H9 (cell line): ENCODE measurements at regions not wholly inside any gene's neighbourhood (a gene's known extent, or its start where the extent isn't known, plus 50 kb on each side); places are given as distances from the start of the nearest gene placed in this dataset.

Source experiments
- DNase-seq: peaks from one replicate; pipeline ENCODE4 v3.0.0-alpha.2; 2017
- H2AFZ ChIP-seq: one replicate; pipeline ENCODE4 v1.6.1; 2013; ENCODE audit warnings: mild to moderate bottlenecking, low read length, control low read depth, moderate library complexity
- H2AK5ac ChIP-seq: 2 replicates; pipeline ENCODE4 v1.6.1; 2013; ENCODE audit warnings: low read length, control low read depth, mixed read lengths; ENCODE audit not compliant: insufficient read length
- H2BK120ac ChIP-seq: one replicate; pipeline ENCODE4 v1.6.1; 2013; ENCODE audit warnings: low read depth, mild to moderate bottlenecking, low read length, control low read depth, inconsistent platforms; ENCODE audit not compliant: poor library complexity, severe bottlenecking
- H2BK12ac ChIP-seq: 2 replicates; pipeline ENCODE4 v1.6.1; 2013; ENCODE audit warnings: low read length, control low read depth, mixed read lengths, low read depth; ENCODE audit not compliant: insufficient read length
- H2BK15ac ChIP-seq: 2 replicates; pipeline ENCODE4 v1.6.1; 2013; ENCODE audit warnings: low read depth, low read length, control low read depth
- H2BK20ac ChIP-seq: one replicate; pipeline ENCODE4 v1.6.1; 2013; ENCODE audit warnings: low read depth, mild to moderate bottlenecking, low read length, control low read depth, inconsistent platforms; ENCODE audit not compliant: poor library complexity, severe bottlenecking
- H2BK5ac ChIP-seq: 2 replicates; pipeline ENCODE4 v1.6.1; 2013; ENCODE audit warnings: low read length, control low read depth, mixed read lengths; ENCODE audit not compliant: insufficient read length
- H3K14ac ChIP-seq: 2 replicates; pipeline ENCODE4 v1.6.1; 2013; ENCODE audit warnings: low read length, control low read depth; ENCODE audit not compliant: insufficient read depth
- H3K18ac ChIP-seq: 2 replicates; pipeline ENCODE4 v1.6.1; 2013; ENCODE audit warnings: low read depth, mild to moderate bottlenecking, mixed read lengths, low read length, control low read depth; ENCODE audit not compliant: insufficient read length
- H3K23ac ChIP-seq: 2 replicates; pipeline ENCODE4 v1.6.1; 2013; ENCODE audit warnings: low read length, control low read depth, mixed read lengths, low read depth; ENCODE audit not compliant: insufficient read length
- H3K23me2 ChIP-seq: 2 replicates; pipeline ENCODE4 v1.6.1; 2013; ENCODE audit warnings: low read depth, mild to moderate bottlenecking, mixed read lengths, low read length, control low read depth; ENCODE audit not compliant: insufficient read length, poor library complexity, severe bottlenecking
- H3K27ac ChIP-seq: 2 replicates; pipeline ENCODE4 v1.5.1; 2013; ENCODE audit warnings: low read length, control low read depth, mixed read lengths, low read depth; ENCODE audit not compliant: insufficient read length
- H3K27me3 ChIP-seq: 2 replicates; pipeline ENCODE4 v1.6.1; 2013; ENCODE audit warnings: low read length, control low read depth, inconsistent platforms; ENCODE audit not compliant: insufficient read depth
- H3K4ac ChIP-seq: 2 replicates; pipeline ENCODE4 v1.6.1; 2013; ENCODE audit warnings: low read depth, mild to moderate bottlenecking, control low read depth, inconsistent platforms, low read length, moderate library complexity
- H3K4me1 ChIP-seq: 2 replicates; pipeline ENCODE4 v1.6.1; 2013; ENCODE audit warnings: low read length, control low read depth, inconsistent platforms; ENCODE audit not compliant: insufficient read depth
- H3K4me2 ChIP-seq: 2 replicates; pipeline ENCODE4 v1.6.1; 2013; ENCODE audit warnings: low read length, control low read depth, mixed read lengths; ENCODE audit not compliant: insufficient read length, insufficient read depth
- H3K56ac ChIP-seq: 2 replicates; pipeline ENCODE4 v1.6.1; 2013; ENCODE audit warnings: low read depth, mild to moderate bottlenecking, mixed read lengths, low read length, control low read depth; ENCODE audit not compliant: insufficient read length
- H3K79me1 ChIP-seq: 2 replicates; pipeline ENCODE4 v1.6.1; 2013; ENCODE audit warnings: low read depth, mild to moderate bottlenecking, moderate library complexity, low read length, control low read depth, inconsistent platforms; ENCODE audit not compliant: insufficient read depth, poor library complexity, severe bottlenecking
- H3K79me2 ChIP-seq: 2 replicates; pipeline ENCODE4 v1.6.1; 2013; ENCODE audit warnings: low read length, control low read depth, inconsistent platforms; ENCODE audit not compliant: insufficient read depth
- H3K9ac ChIP-seq: 2 replicates; pipeline ENCODE4 v1.6.1; 2013; ENCODE audit warnings: low read length, control low read depth, mixed read lengths; ENCODE audit not compliant: insufficient read length; ENCODE audit errors: extremely low read depth
- H3K9me3 ChIP-seq: one replicate; pipeline ENCODE4 v1.6.1; 2013; ENCODE audit warnings: low read depth, low read length, inconsistent platforms; ENCODE audit not compliant: control insufficient read depth
- H3T11ph ChIP-seq: one replicate; pipeline ENCODE4 v1.6.1; 2013; ENCODE audit warnings: mild to moderate bottlenecking, low read length, control low read depth, inconsistent platforms
- H4K20me1 ChIP-seq: one replicate; pipeline ENCODE4 v1.6.1; 2013; ENCODE audit not compliant: control insufficient read depth, insufficient read length, insufficient read depth
- H4K5ac ChIP-seq: 2 replicates; pipeline ENCODE4 v1.6.1; 2013; ENCODE audit warnings: low read depth, mild to moderate bottlenecking, mixed read lengths, low read length, control low read depth; ENCODE audit not compliant: insufficient read length
- H4K8ac ChIP-seq: replicated peaks from 2 replicates; pipeline ENCODE4 v1.6.1; 2013; ENCODE audit warnings: low read length, control low read depth, mixed read lengths, low read depth; ENCODE audit not compliant: insufficient read length
- H4K91ac ChIP-seq: 2 replicates; pipeline ENCODE4 v1.6.1; 2013; ENCODE audit warnings: low read depth, mild to moderate bottlenecking, moderate library complexity, mixed read lengths, low read length, control low read depth; ENCODE audit not compliant: insufficient read length
- H3K27ac Mint-ChIP-seq, 3 experiments: 2 replicates in 2 of 3; 3 replicates in 1 of 3; pipeline ENCODE4 v1.8.0; 2020 to 2021; ENCODE audit warnings: mixed read lengths in 3 of 3, mild to moderate bottlenecking in 1 of 3, moderate library complexity in 1 of 3
- H3K27me3 Mint-ChIP-seq: 2 replicates; pipeline ENCODE4 v1.8.0; 2021; ENCODE audit warnings: low read depth, mild to moderate bottlenecking, moderate library complexity, mixed read lengths
- H3K36me3 Mint-ChIP-seq, 3 experiments: 2 replicates in 2 of 3; 3 replicates in 1 of 3; pipeline ENCODE4 v1.8.0; 2020 to 2021; ENCODE audit warnings: low read depth in 3 of 3, mixed read lengths in 3 of 3; ENCODE audit not compliant: insufficient read depth in 1 of 3
- H3K4me1 Mint-ChIP-seq, 2 experiments: 2 replicates each; pipeline ENCODE4 v1.8.0; 2020; ENCODE audit warnings: mixed read lengths in 2 of 2
- H3K4me3 Mint-ChIP-seq, 2 experiments: 2 replicates in 1 of 2; 3 replicates in 1 of 2; pipeline ENCODE4 v1.8.0; 2020 to 2021; ENCODE audit warnings: mild to moderate bottlenecking in 2 of 2, mixed read lengths in 2 of 2, moderate library complexity in 1 of 2
- H3K9me3 Mint-ChIP-seq, 2 experiments: 2 replicates in 1 of 2; 3 replicates in 1 of 2; pipeline ENCODE4 v1.8.0; 2020; ENCODE audit warnings: mild to moderate bottlenecking in 2 of 2, mixed read lengths in 2 of 2, moderate library complexity in 1 of 2
- CTCF ChIP-seq: fragments of 200-600 bp; sonication (generic); conservative IDR thresholded peaks from 3 replicates; pipeline ENCODE4 v1.8.0; 2021; ENCODE audit warnings: antibody characterized with exemption, mild to moderate bottlenecking
- WGBS: extraction: QIAGEN DNeasy Blood & Tissue Kit; methylation state at CpG from one replicate; pipeline ENCODE4 v1.1.7; 2013; ENCODE audit warnings: missing lambda C conversion rate, low lambda C conversion rate, mixed read lengths; ENCODE audit not compliant: insufficient read length; ENCODE audit errors: extremely low coverage; 5-methylcytosine and 5-hydroxymethylcytosine counted together

GRCh38 chr2:18950361-18950851 is 361.0 kb upstream of the NT5C1B start:
- Histone ChIP-seq H4K8ac (no peak overlapping the region), H4K20me1 (no peaks in the 10 kb centered on the region), H3K4me2 (no peak overlapping the region), H2BK15ac (no peak overlapping the region), H2BK120ac (no peak overlapping the region), H3K79me2 (no peaks in the 10 kb centered on the region), H2BK12ac (no peak overlapping the region), H3K56ac (no peak overlapping the region), H3K4me1 (no peaks in the 10 kb centered on the region), H3K14ac (no peak overlapping the region; the same call in 1 of the 2 replicates), H3K9ac (no peak overlapping the region), H3K79me1 (no peaks in the 10 kb centered on the region), H3K23me2 (no peaks in the 10 kb centered on the region), H2BK5ac (no peak overlapping the region), H2AFZ (no peak overlapping the region), H3T11ph (no peak overlapping the region), H3K4ac (no peak overlapping the region), H2BK20ac (no peak overlapping the region), H3K23ac (no peak overlapping the region), H2AK5ac (no peak overlapping the region), H3K27ac (no peak overlapping the region), H4K91ac (no peak overlapping the region), H3K27me3 (no peaks in the 10 kb centered on the region), H4K5ac (no peak overlapping the region), H3K18ac (no peak overlapping the region), H3K9me3 (no peaks in the 10 kb centered on the region)
- H3K27me3 Mint-ChIP-seq: no peaks in the 10 kb centered on the region
- no peak overlapping the region for H3K27ac Mint-ChIP-seq
- no CpG with 5 or more reads among the region's 5 CpGs for WGBS
- H3K4me3 Mint-ChIP-seq: no peak overlapping the region
- TF ChIP-seq CTCF: no peak
- peaks cover 0 to 2% of the 10 kb centered on the region in 2 experiments; a peak in 3 of 5 replicates for H3K9me3 Mint-ChIP-seq
- no peaks in the 10 kb centered on the region for H3K4me1 Mint-ChIP-seq
- DNase-seq: no peak
- H3K36me3 Mint-ChIP-seq: no peaks in the 10 kb centered on the region
